GM18867 (cell line): ENCODE measurements at regions not wholly inside any gene's neighbourhood (a gene's known extent, or its start where the extent isn't known, plus 50 kb on each side); places are given as distances from the start of the nearest gene placed in this dataset.
"Not testable (repeated sequence)": the region's sequence is repeated elsewhere in the genome, so short reads cannot be mapped to it uniquely, and the experiment has no call there.

Experiments
- ATAC-seq: cut with Tn5 transposase; IDR thresholded peaks from one replicate; pipeline ENCODE4 v1.9.1; 2021; ENCODE audit warnings: mild to moderate bottlenecking, moderate library complexity; ENCODE audit not compliant: unreplicated experiment

DNA sequence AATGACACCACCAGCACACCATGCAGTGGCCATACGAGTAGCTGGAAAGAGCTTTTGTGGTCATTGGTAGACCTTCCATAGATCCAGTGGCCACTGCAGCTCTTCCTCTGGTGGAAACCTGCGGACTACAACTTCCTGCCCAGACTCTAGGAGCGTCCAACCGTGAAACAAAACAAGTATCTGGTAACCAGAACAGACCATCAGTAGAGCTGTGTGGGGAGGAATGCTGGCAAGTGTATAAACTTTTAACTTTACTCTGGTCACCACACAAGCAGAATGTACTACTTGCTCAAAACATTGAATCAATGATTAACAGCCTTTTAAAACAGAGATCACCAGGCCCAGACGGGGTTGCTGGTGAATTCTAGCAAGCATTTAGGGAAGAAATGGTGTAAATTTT, 154.7 kb upstream of the DGKB start:
- ATAC-seq: no peak

DNA sequence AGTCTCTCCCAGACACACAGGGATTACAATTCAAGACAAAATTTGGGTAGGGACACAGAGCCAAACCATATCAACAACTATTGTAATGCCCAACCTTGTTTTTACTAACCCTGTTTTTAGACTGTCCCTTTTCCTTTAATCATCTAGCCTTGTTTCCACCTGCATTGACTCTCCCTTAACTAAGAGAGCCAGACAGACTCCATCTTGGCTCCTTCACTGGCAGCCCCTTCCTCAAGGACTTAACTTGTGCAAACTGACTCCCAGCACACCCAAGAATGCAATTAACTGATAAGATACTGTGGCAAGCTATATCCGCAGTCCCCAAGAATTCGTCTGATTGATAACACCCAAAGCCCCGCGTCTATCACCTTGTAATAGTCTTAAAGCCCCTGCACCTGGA, 151.8 kb upstream of the DGKB start:
- ATAC-seq: not testable (repeated sequence)

DNA sequence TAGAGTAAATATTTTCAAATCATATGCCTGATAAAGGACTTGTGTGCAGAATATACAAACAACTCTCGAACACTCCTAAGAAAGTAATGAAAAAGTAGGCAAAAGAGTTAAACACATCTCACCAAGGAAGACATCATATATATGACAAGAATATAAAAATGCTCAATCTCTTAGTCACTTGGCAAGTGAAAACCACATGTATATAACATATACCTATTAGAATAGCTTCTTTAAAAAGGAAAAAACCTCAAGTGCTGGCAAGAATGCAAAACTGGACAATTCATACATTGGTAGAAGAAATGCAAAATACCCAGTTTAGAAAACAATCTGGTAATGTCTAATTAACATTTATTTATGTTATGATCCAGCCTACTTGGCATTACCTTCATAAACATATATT, 146.6 kb upstream of the DGKB start:
- ATAC-seq: no peak

DNA sequence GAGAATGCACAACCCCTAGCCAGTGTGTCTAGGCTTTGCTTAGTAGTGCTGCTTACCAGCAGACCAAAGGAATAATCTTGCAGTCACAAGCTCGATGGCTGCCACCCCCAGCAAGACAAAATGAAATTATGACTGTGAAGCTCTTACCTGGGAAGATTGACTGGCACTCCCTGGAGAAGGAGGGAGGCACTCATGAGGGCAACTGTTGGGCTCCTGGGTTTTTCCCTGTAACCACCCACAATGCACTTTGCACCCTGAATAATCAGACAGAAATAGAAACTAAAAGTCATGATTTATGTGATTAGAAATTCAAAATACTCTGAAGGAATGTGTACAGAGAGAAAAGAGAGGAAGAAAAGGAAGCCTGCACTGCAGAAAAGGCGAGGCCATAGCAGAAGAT, 144.3 kb upstream of the DGKB start:
- ATAC-seq: no peak

DNA sequence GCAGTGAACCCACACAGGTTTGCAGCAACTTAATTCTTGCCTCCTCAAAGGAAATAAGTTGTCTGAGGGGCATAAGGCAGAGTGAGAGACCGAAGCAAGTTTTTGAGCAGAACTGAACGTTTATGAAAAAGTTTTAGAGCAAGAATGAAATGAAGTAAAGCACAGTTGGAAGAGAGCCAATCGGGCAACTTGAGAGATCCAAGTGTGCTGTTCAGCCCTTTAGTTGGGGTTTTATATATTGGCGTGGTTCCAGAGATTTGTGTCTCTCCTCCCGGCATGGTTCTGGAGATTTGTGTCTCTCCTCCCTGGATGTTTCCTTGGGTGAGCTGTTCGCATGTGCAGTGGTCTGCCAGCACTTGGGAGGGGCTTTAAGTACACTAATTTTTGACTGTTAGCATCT, 141.4 kb upstream of the DGKB start:
- ATAC-seq: no peak

DNA sequence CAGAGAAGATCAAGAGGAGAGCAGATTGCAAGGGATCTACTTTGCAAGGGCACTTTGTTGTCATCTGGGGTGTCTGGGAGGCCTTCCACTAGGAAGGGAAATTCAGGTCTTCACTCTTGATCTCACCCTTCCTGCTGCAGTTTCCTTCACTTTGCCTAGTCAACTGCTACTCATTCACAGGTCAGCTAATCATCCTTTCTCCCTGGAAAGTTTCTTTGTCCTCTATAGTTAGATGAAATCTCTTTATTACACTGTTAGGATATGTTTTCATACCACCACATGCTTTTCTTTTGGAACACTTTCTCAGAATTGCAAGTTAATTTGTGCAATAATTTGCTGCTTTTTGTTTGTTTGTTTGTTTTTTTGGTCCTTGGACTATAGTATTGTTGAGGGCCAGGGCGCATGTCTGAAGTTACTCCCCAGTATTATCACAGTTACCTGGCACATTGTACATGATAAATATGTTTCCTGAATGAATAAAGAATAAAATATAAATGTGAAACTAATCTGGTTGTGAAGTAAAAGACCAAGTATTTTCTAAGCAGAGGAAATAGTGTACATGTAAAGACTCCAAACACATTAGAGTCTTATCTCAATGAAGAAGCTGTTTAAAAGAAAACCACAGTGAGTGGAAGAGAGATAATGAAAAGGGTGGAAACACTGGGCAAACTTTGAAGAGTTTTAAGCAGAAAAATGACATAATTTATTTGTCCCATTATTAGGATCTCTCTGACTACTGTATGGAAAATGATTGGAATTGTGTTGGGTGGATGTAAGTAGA, 139.9 kb upstream of the DGKB start:
- ATAC-seq: no peak

DNA sequence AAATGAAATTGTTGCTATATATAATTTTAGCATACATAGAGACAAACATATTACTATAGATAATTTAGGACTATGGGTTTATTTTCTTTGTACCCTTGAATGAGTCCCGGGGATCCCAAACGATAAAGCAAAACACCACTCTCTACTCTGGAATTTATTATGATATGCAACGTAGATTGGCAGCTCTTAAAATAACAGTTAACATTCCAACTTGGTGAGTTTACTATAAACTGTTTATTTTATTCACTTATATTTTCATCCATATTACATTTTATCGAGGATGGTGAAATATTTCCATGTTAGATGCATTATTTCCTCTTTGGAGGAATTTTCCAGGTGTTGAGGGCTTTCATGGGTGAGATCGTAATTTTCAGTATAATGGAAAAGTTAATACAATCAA, 138.7 kb upstream of the DGKB start:
- ATAC-seq: no peak

DNA sequence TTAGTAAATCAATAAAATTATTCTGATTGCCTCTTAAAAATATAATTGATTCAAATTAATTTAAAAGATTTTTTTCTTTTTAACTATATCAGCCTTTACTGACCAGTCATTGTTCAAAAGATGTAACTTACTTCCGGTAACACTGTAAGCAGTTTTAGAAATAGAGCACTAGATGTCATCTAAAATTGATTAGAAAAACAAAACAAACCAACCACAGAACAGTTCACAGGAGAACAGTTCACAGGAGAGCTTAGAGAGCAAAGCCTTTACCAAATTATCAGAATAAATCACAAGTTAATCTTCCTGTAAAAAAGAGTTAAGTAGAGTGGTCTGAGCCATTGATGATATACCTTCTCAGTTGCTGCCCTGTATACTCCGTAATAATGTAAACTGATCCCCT, 133.3 kb upstream of the DGKB start:
- ATAC-seq: no peak

DNA sequence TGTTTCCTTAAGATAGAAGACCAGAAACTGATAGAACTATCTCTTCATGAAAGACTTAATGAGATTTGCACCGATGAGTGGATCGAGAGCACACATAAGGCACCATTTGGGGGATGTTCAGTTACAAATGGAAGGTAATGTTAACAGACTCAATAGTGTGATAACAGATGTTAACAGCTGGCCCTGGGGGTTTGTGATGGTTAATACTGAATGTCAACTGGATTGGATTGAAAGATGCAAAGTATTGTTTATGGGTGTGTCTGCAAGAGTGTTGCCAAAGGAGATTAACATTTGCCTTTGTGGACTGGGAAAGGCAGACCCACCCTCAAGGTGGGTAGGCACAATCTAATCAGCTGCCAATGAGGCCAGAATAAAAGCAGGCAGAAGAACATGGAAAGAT, 130.5 kb upstream of the DGKB start:
- ATAC-seq: no peak

DNA sequence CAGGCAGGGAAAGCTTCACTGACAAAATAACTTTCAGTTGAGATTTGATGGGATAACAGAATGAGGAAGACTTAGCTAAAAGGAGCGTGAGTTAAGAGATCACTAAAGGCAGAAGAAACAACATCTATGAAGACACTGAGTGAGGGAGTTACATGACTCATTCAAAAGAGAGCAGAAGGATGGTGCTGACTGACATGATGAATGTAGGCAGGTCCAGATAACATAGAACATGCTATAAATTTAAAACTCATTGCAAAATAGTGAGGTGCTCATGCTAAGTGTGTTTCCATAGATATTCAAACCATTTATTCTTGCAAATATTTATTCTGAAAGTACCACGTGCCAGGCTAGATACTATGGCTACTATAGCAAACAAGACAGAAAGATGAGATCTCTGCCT, 116.4 kb upstream of the DGKB start:
- no peak for ATAC-seq

DNA sequence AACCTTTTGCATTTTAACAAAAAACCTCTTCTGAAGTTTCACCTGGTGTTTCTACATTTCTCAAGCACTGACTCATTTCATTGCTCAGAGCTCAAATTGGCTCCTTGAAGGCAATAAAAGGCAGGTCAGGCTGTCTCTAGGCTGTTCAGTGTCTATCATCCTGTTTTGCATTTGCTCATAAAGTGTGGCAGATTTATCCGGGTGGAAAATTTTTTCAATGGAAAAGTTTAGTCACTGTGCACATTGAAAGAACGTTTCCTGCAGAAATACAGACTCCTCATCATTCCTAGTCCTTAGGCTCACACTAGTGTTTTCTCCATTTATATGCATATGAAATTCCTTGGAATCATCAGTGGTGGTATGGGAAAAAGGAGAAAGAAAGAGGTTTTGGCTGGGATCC, 114.2 kb upstream of the DGKB start:
- no peak for ATAC-seq

DNA sequence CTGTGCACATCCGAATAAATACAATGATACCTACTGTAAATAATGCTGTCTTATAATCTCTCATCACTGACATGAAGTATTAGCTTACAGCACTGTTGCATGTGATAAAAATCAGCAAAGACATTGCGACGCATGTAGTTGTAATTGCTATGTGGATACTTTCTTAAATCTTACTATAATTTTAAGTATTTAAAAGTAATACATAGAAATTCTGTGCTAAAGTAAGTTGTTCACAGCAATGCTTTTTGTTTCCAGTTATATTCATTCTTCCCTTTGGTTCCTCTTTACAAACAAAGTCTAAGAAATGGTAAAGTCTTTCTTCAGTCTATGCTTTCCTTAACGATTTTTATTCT, 113.7 kb upstream of the DGKB start:
- no peak for ATAC-seq

DNA sequence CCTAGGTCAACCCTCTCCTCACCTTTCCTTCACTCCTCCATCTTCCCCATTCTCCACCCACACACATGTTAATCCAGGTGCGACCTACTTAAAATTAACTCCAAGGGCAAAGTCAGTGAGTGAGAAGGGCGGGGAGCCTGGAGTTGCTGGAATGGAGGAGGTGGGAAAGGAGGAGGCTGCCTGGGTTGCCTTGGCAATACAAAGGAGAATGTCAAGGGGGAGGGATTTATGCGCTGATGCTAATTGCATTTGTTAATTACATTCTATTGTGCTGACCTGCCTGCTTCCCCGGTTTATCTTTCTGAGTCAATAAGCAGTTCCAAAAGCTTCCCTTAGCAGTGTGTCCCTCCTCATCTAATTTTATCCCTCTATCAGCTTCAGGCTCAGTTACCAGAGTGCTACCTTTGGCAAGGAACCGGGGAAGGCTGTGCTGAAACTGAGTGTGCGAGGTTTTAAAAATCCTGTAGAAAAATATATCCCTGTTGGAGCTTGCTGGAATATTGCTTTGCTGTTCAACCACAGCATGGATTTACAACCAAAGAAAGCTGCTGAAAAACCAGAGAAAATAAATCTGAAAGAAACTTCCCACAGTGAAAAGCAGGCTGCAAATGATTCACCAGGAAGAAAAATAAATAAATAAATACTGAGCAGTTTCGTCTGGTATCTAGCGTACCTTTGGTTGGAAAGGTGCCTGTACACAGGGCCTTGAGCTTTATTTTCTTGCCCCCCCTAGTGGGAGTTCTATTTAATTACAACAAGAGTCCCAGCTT, 113.2 kb upstream of the DGKB start:
- ATAC-seq: peak; percentile 95

DNA sequence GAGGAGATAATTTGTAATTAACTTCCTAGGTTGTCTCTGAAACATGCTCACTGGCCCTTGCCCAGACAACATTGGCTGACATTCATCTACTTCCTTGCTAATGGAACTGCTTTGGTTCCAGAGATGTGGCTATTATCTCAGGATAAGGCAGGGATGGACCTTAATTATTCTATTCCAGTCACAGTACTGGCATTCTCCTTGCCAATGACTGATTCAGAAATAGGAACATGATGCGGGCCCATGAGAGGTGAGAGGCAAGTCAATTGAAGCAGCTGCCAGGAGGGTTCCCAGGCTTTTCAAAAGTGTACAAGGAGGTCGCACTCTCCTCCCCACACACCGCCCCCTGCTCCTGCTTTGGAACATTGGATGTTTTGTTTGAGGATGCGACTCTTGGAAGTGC, 109.6 kb upstream of the DGKB start:
- no peak for ATAC-seq

DNA sequence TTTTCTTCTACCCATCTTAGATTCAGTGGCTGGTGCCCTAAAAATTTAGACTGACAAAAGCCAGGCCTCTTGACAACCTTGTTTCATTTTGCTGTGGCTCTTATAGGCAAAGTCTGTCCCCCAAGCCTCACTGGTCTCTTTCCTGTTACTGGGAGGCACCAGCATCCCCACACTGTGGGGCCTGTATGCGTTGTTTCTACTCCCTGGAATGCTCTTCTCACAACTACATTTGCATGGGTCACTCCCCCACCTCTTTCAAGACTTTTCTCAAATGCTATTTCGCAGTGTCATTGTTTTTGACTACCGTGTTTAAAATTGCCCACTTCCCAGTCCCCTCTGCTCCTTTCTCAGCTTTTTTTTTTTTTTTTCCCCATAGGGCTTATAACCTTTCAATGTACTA, 108.7 kb upstream of the DGKB start:
- no peak for ATAC-seq

DNA sequence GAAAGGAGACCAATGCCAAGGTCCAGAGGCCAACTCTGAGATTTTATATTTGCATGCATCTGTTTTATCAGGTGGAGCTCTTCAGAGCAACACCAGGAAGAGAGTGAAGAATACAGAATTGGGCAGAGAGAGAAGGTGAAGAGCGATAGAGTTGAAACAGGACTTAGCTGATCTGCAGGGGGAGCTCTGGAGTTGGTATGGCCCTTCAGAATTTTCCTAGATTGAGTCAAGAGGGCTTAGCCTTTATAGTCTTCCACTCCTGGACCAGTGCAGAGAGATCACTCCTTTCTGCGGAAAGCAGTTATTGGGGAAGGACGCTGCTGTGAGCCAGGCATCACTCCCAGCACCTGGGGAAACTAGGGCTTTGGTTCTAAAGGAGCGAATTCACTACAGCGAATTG, 105.0 kb upstream of the DGKB start:
- ATAC-seq: no peak

DNA sequence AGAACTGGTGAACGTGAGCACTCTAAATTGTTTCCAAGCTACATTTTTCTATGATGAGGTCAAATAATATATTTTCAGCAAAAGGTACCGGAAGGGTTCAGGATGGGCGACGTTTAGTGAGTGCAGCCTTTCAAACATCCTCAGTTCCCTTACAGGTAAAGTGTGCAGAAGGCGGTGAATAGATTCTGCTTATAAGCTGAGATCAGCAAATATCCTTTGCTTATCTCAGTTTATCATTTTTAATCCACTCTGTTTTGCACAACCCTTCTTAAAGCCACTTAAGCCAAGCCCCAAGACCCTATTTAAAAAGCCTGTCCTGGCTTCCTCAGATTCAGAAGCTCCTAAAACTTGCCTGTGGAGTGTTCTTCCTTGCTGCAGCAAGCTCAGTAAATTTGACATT, 103.1 kb upstream of the DGKB start:
- no peak for ATAC-seq

DNA sequence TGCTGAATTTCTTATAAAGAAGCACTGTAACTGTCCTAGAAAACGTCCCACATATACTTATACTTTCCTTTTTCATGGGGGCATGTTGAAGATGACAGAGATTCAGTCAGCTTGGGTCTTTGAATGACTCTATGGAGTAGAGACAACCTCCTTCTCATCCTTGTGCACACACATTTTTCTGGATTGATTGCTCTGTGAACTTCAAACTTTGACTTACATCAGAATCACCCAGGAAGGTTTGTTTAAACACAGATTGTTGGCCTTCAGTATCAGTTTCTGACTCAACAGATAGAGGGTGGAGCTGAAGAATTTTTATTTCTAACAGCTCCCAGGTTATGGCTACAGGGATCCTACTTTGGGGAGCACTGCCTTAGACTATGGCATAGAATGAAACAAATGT, 97.6 kb upstream of the DGKB start:
- no peak for ATAC-seq

DNA sequence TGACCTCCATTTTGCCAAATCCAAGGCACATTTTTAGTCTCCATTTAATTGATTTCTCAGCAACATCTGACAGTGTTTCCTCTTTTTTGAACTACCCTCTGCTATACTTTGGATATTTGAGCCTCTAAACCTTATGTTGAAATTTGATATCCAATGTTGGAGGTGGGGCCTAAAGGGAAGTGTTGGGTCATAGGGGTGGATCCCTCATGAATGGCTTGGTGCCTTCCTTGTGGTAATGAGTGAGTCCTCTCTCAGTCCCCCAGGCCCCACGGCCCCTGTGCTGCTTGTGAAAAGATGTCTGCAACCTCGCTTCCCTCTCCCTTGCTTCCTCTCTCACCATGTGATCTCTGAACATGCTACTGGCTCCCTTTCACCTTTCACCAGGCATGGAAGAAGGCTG, 96.8 kb upstream of the DGKB start:
- ATAC-seq: no peak

DNA sequence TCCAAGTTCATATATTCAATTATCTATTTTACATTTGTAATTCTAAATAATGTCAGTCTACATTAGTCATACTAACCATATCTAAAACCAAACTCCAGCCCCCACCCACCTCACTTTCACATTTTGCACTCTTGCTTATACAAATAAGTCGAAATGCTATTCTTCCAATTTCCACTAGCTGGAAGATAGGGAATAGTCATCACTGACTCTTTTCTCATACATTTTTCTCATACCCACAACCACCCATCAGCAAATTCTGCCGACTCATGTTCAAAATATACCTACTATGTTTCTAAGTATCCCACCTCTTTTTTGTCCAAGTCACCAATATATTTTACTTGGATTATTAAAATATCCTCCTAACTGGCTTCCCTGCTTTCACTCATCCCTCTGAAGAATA, 93.2 kb upstream of the DGKB start:
- ATAC-seq: no peak

DNA sequence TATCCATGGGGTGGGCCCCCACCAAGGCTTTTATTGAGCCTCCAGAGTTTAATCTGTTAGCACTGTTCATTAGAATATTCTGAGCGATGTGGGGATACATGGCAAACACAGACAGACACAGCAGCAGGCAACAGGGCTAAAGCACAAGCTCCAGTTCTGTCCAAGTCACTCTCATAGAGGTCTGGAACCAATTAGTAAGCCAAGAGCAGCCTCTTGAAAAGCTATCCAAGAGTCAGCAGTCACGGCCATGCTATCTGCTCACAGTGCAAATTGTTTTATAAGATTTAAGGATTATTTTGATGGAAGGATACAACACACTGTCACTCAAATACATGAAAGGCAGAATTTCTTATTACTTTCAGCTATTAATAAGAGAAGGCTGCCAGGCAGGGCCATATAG, 86.4 kb upstream of the DGKB start:
- no peak for ATAC-seq

DNA sequence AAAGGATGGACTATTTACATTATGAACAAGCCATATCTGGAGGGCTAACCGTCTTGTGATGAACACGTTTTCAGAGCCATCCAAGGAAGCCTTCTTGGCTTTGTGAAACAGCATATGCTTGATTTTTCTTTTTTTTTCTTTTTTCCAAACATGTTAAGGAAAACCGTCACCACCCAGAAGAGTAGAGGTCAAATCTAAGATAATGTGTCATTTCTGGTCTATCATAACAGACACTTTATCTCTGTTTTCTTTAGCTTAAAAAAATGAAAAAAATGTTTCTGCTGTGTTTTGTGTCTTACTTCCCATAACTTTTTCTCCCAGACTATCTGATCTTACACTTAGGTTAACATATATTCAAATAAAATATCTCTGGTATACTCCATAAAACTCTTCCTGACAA, 76.1 kb upstream of the DGKB start:
- ATAC-seq: no peak

DNA sequence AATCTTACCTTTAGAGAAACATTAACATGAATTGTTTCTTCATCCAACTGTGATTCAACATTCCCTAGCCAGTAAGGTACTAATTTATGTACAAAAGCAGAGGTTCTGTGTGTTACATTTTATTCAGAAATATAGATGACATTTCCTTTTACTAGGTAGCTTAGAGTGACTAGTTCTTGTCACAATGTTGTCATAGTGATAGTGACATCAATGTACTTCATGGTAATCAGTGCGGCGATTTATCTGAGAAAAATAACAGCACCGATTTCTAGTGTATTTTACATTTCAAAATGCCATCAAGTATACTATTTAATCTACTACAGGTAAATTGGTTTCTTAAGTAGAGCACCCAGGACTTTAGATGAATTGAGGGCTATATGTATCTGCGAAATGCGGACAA, 72.1 kb upstream of the DGKB start:
- ATAC-seq: no peak
